Brain microvascular endothelial cell (primary cell): ENCODE measurements at regions not wholly inside any gene's neighbourhood (a gene's known extent, or its start where the extent isn't known, plus 50 kb on each side); places are given as distances from the start of the nearest gene placed in this dataset.

Source experiments
- DNase-seq: peaks from one replicate; pipeline ENCODE4 v3.0.0-alpha.2; 2020
- H3K27ac ChIP-seq: fragments of 250-450 bp; sonication (Bioruptor Pico); 2 replicates; pipeline ENCODE4 v1.5.1; 2020; ENCODE audit warnings: mild to moderate bottlenecking, moderate library complexity
- H3K27me3 ChIP-seq: fragments of 250-450 bp; sonication (Bioruptor Pico); replicated peaks from 2 replicates; pipeline ENCODE4 v1.5.1; 2020; ENCODE audit warnings: mild to moderate bottlenecking
- H3K36me3 ChIP-seq: fragments of 250-450 bp; sonication (Bioruptor Pico); replicated peaks from 2 replicates; pipeline ENCODE4 v1.5.1; 2020; ENCODE audit warnings: mild to moderate bottlenecking
- H3K4me3 ChIP-seq: 2 replicates; pipeline ENCODE4 v1.5.1; 2011; ENCODE audit warnings: low read depth, mild to moderate bottlenecking, control low read depth, low read length, moderate library complexity
- CTCF ChIP-seq: IDR thresholded peaks from 2 replicates; pipeline ENCODE4 v1.5.1; 2011; ENCODE audit warnings: low read depth, mild to moderate bottlenecking, moderate library complexity, low read length, control low read depth, inconsistent platforms; ENCODE audit errors: missing control alignments
- in situ Hi-C: cut with HindIII; loops from 2 replicates; pipeline ENCODE4 v1.10.0; 2017; ENCODE audit warnings: low sequenced_read_pairs, low pct_ligation_motif_present

DNA sequence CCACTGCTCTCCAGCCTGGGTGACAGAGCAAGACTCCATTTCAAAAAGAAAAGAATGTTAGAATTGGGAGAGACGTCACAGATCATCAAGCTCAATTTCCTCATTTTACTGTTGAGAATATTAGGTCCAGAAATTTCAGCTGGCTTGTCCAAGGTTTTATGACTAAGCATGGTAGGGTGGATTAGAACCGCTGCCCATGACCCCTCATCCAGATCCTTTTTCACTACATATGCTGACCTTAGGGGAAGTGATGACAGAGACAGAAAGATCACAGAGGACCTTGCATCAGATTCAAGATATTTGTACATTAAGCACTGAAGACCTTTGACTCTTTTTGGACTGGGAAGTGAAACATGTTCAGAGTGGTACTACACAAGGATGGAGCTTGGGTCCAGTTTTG is 134.5 kb downstream of the ADAMTS15 start:
- H3K27me3 ChIP-seq, result no peaks in the 10 kb centered on the region
- H3K36me3 ChIP-seq, result no peaks in the 10 kb centered on the region
- H3K4me3 ChIP-seq, result no peak overlapping the region
- in situ Hi-C loops, result no loop called here
- no peak for TF ChIP-seq CTCF
- H3K27ac ChIP-seq, result no peak overlapping the region
- no peak for DNase-seq

GRCh38 chr11:130583801-130584211 is 135.4 kb downstream of the ADAMTS15 start:
- Histone ChIP-seq H3K36me3 (no peaks in the 10 kb centered on the region), H3K27ac (no peak overlapping the region), H3K4me3 (no peak overlapping the region), H3K27me3 (no peaks in the 10 kb centered on the region)
- no peak for DNase-seq
- in situ Hi-C loops, result no loop called here
- no peak for TF ChIP-seq CTCF

DNA sequence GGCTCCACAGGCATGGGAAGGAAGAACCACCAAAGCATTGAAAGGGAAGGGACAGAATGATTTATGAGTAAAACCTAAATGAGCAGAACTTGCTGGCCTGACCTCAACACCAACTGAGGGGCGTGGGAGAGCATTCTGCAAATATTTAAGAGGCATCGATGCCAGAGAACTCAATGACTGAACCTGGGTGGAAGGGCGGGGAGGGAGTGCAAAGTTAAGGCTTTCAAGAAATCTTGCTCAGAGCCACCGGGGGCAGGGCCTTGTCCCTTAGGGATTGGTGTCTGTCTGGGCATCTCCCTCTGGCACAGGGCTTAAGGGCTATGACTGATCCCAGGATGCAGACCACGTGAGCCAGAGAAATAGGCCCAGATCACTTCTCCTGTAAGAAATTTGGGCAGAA is 137.1 kb downstream of the ADAMTS15 start:
- H3K4me3 ChIP-seq, result no peak overlapping the region
- no peaks in the 10 kb centered on the region for H3K27me3 ChIP-seq
- peak; percentile 18 for DNase-seq
- no peak overlapping the region for H3K27ac ChIP-seq
- in situ Hi-C loops, result no loop called here
- no peaks in the 10 kb centered on the region for H3K36me3 ChIP-seq
- TF ChIP-seq CTCF, result no peak

GRCh38 chr11:130587658-130588057 is 139.2 kb downstream of the ADAMTS15 start:
- H3K36me3 ChIP-seq, result no peaks in the 10 kb centered on the region
- in situ Hi-C loops, result no loop called here

DNA sequence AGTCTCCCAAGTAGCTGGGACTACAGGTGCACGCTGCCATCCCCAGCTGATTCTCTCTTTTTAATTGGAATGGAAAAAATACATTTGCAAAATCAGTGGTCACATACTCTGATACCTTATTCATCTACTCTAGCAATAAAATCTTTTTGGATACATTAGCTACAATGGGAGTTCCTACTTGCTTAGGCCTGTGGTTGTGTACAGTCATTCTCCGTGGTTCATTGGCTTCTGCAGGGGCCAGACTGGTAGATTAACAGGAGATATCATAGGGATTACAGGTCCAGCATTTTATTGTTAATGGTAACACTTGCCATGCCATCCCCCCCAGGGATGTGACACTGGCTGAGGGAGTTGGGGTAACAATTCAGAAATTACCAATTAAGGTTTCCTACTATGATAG is 140.0 kb downstream of the ADAMTS15 start:
- TF ChIP-seq CTCF, result no peak
- Histone ChIP-seq H3K27ac (no peak overlapping the region), H3K27me3 (no peaks in the 10 kb centered on the region), H3K4me3 (no peak overlapping the region), H3K36me3 (no peaks in the 10 kb centered on the region)
- in situ Hi-C loops, result no loop called here
- no peak for DNase-seq

More at GRCh38 chr11:130587658-130588057, 139.2 kb downstream of the ADAMTS15 start:
- Histone ChIP-seq H3K4me3 (no peak overlapping the region), H3K27ac (no peak overlapping the region), H3K27me3 (no peaks in the 10 kb centered on the region)
- no peak for TF ChIP-seq CTCF
- DNase-seq, result no peak

- no peak overlapping the region for H3K4me3 ChIP-seq
- in situ Hi-C loops, result no loop called here
- H3K27me3 ChIP-seq, result no peaks in the 10 kb centered on the region
- peak; percentile 18 for DNase-seq
- TF ChIP-seq CTCF, result no peak
- H3K27ac ChIP-seq, result no peak overlapping the region
- no peaks in the 10 kb centered on the region for H3K36me3 ChIP-seq
These were observed 143.6 kb downstream of the ADAMTS15 start for GRCh38 chr11:130592056-130592455.
